ENCODE measurements at regions not wholly inside any gene's neighbourhood (a gene's known extent, or its start where the extent isn't known, plus 50 kb on each side); places are given as distances from the start of the nearest gene placed in this dataset.

- TF ChIP-seq CTCF (conservative IDR thresholded peaks at IDR 0.05; ENCODE audit: low read length) (no peak), EZH2phosphoT487 (IDR thresholded peaks at IDR 0.05; ENCODE audit: borderline replicate concordance, low read depth, low read length) (no peak)
Measured at GRCh38 chr4:122065915-122066314, 86.2 kb upstream of the BLTP1 start.
